ENCODE measurements at regions not wholly inside any gene's neighbourhood (a gene's known extent, or its start where the extent isn't known, plus 50 kb on each side); places are given as distances from the start of the nearest gene placed in this dataset.

GRCh38 chr7:106795084-106795876, 69.8 kb upstream of the PIK3CG start:
- DNase-seq (ENCODE audit: low read depth in 1 of 2, low spot score in 1 of 2), result no peak
- TF ChIP-seq CTCF (IDR thresholded peaks at IDR 0.05; ENCODE audit: low read depth, low read length), result no peak
- H3K36me3 ChIP-seq, result no peaks in the 10 kb centered on the region

GRCh38 chr7:106795877-106796231, 69.2 kb upstream of the PIK3CG start:
- Histone ChIP-seq H3K4me3 (no peak overlapping the region), H3K27ac (no peak overlapping the region), H3K36me3 (no peaks in the 10 kb centered on the region), H3K27me3 (no peaks in the 10 kb centered on the region), H3K9me3 (ENCODE audit: low read depth) (no peaks in the 10 kb centered on the region), H3K4me1 (ENCODE audit: low read depth) (no peaks in the 10 kb centered on the region)
- no peak for TF ChIP-seq CTCF (IDR thresholded peaks at IDR 0.05; ENCODE audit: low read depth, low read length)
- DNase-seq (ENCODE audit: low read depth in 1 of 2, low spot score in 1 of 2), result no peak

More at GRCh38 chr7:106795084-106795876, 69.8 kb upstream of the PIK3CG start:
- H3K4me1 ChIP-seq (ENCODE audit: low read depth), result no peaks in the 10 kb centered on the region
- H3K27ac ChIP-seq, result no peak overlapping the region
- H3K4me3 ChIP-seq, result no peak overlapping the region
- H3K27me3 ChIP-seq, result no peaks in the 10 kb centered on the region
- H3K9me3 ChIP-seq (ENCODE audit: low read depth), result no peaks in the 10 kb centered on the region

- Histone ChIP-seq H3K9me3 (ENCODE audit: low read depth) (no peaks in the 10 kb centered on the region), H3K27ac (no peak overlapping the region), H3K27me3 (no peaks in the 10 kb centered on the region), H3K4me1 (ENCODE audit: low read depth) (no peaks in the 10 kb centered on the region), H3K4me3 (no peak overlapping the region), H3K36me3 (no peaks in the 10 kb centered on the region)
- TF ChIP-seq CTCF (IDR thresholded peaks at IDR 0.05; ENCODE audit: low read depth, low read length), result no peak
- DNase-seq (ENCODE audit: low read depth in 1 of 2, low spot score in 1 of 2), result no peak
Observed at GRCh38 chr7:106797937-106798336, 67.1 kb upstream of the PIK3CG start.

DNA sequence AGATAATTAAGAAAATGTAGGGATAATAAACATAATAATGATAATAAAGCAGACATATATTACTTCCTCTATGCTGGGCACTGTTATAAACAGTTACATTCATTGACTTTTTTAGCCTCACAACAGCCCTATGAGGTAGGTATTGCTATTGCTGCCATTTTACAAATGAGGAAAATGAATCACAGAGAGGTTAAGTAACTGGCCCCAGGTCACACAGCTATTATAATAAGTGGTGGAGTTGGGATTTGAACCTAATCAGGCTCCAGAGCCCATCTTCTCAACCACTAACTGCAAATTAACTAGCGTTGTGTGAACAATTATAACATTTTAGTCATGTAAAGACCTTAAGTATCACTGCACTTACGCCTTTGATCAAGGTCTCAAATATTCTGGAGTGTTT, 62.5 kb upstream of the PIK3CG start:
- Histone ChIP-seq H3K27ac (no peak overlapping the region), H3K36me3 (no peaks in the 10 kb centered on the region), H3K4me1 (ENCODE audit: low read depth) (no peaks in the 10 kb centered on the region), H3K27me3 (no peaks in the 10 kb centered on the region), H3K9me3 (ENCODE audit: low read depth) (no peaks in the 10 kb centered on the region), H3K4me3 (no peak overlapping the region)
- TF ChIP-seq CTCF (IDR thresholded peaks at IDR 0.05; ENCODE audit: low read depth, low read length), result no peak
- no peak for DNase-seq (ENCODE audit: low read depth in 1 of 2, low spot score in 1 of 2)

DNA sequence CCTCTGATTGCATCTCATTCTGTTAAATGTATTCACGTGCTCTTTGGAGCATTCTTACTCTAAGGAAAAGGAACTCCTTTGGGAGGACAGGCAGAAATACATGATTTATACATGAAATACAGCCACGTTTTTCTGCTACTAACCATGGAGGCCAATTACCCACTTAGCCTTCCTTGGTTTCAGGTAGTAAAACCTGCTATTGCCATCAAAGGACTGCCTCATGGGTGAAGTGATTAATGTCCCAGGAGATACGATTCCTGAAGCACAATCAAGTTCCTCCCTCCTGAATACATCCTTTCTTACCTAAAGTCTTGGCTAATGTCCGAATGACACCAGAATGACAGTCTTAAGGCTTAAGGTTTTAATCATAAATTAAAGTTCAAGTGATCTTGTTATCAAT, 58.5 kb upstream of the PIK3CG start:
- DNase-seq (ENCODE audit: low read depth in 1 of 2, low spot score in 1 of 2), result no peak
- H3K27me3 ChIP-seq, result no peaks in the 10 kb centered on the region
- no peak overlapping the region for H3K27ac ChIP-seq
- H3K9me3 ChIP-seq (ENCODE audit: low read depth), result no peaks in the 10 kb centered on the region
- TF ChIP-seq CTCF (IDR thresholded peaks at IDR 0.05; ENCODE audit: low read depth, low read length), result no peak
- no peaks in the 10 kb centered on the region for H3K36me3 ChIP-seq
- H3K4me1 ChIP-seq (ENCODE audit: low read depth), result no peaks in the 10 kb centered on the region
- no peak overlapping the region for H3K4me3 ChIP-seq

Measured in cardiac muscle cell (in vitro differentiated cells and primary cell).